CD4-positive, alpha-beta T cell (primary cell): ENCODE measurements at regions not wholly inside any gene's neighbourhood (a gene's known extent, or its start where the extent isn't known, plus 50 kb on each side); places are given as distances from the start of the nearest gene placed in this dataset.

Source experiments
- ATAC-seq: fragments of 200-7000 bp; cut with Tn5 transposase; one replicate; pipeline ENCODE4 v1.10.0; 2022; ENCODE audit warnings: mild to moderate bottlenecking; ENCODE audit not compliant: poor library complexity
- CTCF ChIA-PET: fragments of 350-600 bp; sonication (Branson Sonifier 250); formaldehyde crosslinking; loops from one replicate; lab custom pipeline; 2021; ENCODE audit warnings: antibody characterized with exemption, inconsistent platforms; lab: Charles Lee
- POLR2A ChIA-PET: fragments of 350-600 bp; sonication (Branson Sonifier 250); formaldehyde crosslinking; loops from one replicate; lab custom pipeline; 2021; ENCODE audit warnings: antibody characterized with exemption, inconsistent platforms; lab: Charles Lee
- DNase-seq, 14 experiments: peaks; one replicate each; pipeline ENCODE4 v3.0.0-alpha.2; 2013 to 2020; ENCODE audit warnings: mixed read lengths in 2 of 14
- H3K27ac ChIP-seq, 2 donors: one replicate each; pipeline versions ENCODE4 v1.5.1 to v1.7.0; 2013; ENCODE audit warnings: low read length in 2 of 2, low read depth in 1 of 2, mild to moderate bottlenecking in 1 of 2
- H3K27me3 ChIP-seq, 2 experiments: 1 replicate in 1 of 2; 2 replicates in 1 of 2; pipeline versions ENCODE4 v1.6.1 to v1.7.0; 2013; ENCODE audit warnings: low read length in 2 of 2, control low read depth in 1 of 2, mild to moderate bottlenecking in 1 of 2, moderate library complexity in 1 of 2; ENCODE audit not compliant: insufficient read depth in 2 of 2, control insufficient read depth in 1 of 2
- H3K36me3 ChIP-seq: one replicate; pipeline ENCODE4 v1.6.1; 2013; ENCODE audit warnings: low read length, control low read depth; ENCODE audit not compliant: insufficient read depth
- H3K4me1 ChIP-seq: one replicate; pipeline ENCODE4 v1.6.1; 2013; ENCODE audit warnings: low read length, control low read depth; ENCODE audit not compliant: insufficient read depth
- H3K4me3 ChIP-seq: one replicate; pipeline ENCODE4 v1.5.1; 2013; ENCODE audit warnings: mild to moderate bottlenecking, low read length, moderate library complexity
- H3K9me3 ChIP-seq, 2 experiments: 1 replicate in 1 of 2; 2 replicates in 1 of 2; pipeline versions ENCODE4 v1.6.1 to v1.7.0; 2013; ENCODE audit warnings: low read length in 2 of 2, mild to moderate bottlenecking in 2 of 2, control low read depth in 1 of 2, moderate library complexity in 1 of 2; ENCODE audit not compliant: control insufficient read depth in 1 of 2, insufficient read depth in 1 of 2
- H3K27ac Mint-ChIP-seq: one replicate; pipeline ENCODE4 v1.8.0; 2020; ENCODE audit warnings: mixed read lengths
- H3K27me3 Mint-ChIP-seq: one replicate; pipeline ENCODE4 v1.8.0; 2021; ENCODE audit warnings: mixed read lengths
- H3K36me3 Mint-ChIP-seq: one replicate; pipeline ENCODE4 v1.8.0; 2021; ENCODE audit warnings: low read depth, mixed read lengths
- H3K4me1 Mint-ChIP-seq: one replicate; pipeline ENCODE4 v1.8.0; 2021; ENCODE audit warnings: low read depth, mixed read lengths
- H3K4me3 Mint-ChIP-seq: one replicate; pipeline ENCODE4 v1.8.0; 2020; ENCODE audit warnings: mild to moderate bottlenecking, mixed read lengths
- H3K9me3 Mint-ChIP-seq: one replicate; pipeline ENCODE4 v1.8.0; 2020; ENCODE audit warnings: mixed read lengths
- intact Hi-C, 2 experiments: fragments of 100-400 bp; cut with DNase I in 1 of 2; cut with micrococcal nuclease in 1 of 2; formaldehyde crosslinking; loops; one replicate each; pipeline versions ENCODE4 v1.15.1 to v1.9.0; 2023 to 2025; cut with DNase I, micrococcal nuclease
- TF ChIP-seq, protein P1 (sequence below): fragments of 200-600 bp; IDR thresholded peaks from one replicate; pipeline ENCODE4 v1.8.0; 2022; ENCODE audit warnings: antibody characterized with exemption, mild to moderate bottlenecking

DNA sequence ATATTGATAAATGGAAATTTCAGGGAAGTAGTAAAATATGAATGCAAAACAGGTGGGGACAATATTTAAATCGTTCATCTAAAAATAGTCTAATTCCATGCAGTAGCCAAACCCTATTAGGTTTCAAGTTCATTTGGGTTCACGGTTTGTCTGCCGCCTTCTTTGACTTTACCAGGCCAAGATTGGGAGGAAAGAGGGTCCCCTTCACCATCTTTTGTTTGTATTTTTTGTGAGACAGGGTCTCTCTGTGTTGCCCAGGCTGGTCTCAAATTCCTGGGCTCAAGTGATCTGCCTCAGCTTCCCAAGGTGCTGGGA lies 98.5 kb upstream of the ATL2 start:
- H3K4me1 ChIP-seq = no peaks in the 10 kb centered on the region
- no peaks in the 10 kb centered on the region for H3K36me3 ChIP-seq
- no peak for ATAC-seq
- H3K27me3 ChIP-seq = peaks cover 0 to 3% of the 10 kb centered on the region in 2 experiments
- ChIA-PET CTCF (no interaction called here), POLR2A (no interaction called here)
- Mint-ChIP-seq H3K9me3 (peaks cover 2% of the 10 kb centered on the region), H3K4me3 (no peak overlapping the region), H3K36me3 (no peaks in the 10 kb centered on the region), H3K27me3 (no peaks in the 10 kb centered on the region), H3K4me1 (no peaks in the 10 kb centered on the region), H3K27ac (no peak overlapping the region)
- DNase-seq = no peak
- TF ChIP-seq, protein P1, sequence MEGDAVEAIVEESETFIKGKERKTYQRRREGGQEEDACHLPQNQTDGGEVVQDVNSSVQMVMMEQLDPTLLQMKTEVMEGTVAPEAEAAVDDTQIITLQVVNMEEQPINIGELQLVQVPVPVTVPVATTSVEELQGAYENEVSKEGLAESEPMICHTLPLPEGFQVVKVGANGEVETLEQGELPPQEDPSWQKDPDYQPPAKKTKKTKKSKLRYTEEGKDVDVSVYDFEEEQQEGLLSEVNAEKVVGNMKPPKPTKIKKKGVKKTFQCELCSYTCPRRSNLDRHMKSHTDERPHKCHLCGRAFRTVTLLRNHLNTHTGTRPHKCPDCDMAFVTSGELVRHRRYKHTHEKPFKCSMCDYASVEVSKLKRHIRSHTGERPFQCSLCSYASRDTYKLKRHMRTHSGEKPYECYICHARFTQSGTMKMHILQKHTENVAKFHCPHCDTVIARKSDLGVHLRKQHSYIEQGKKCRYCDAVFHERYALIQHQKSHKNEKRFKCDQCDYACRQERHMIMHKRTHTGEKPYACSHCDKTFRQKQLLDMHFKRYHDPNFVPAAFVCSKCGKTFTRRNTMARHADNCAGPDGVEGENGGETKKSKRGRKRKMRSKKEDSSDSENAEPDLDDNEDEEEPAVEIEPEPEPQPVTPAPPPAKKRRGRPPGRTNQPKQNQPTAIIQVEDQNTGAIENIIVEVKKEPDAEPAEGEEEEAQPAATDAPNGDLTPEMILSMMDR = no peak
- no peak overlapping the region for H3K4me3 ChIP-seq
- intact Hi-C loops = no loop called here
- H3K9me3 ChIP-seq = peaks cover 7 to 12% of the 10 kb centered on the region in 2 experiments
- H3K27ac ChIP-seq = no peak overlapping the region

DNA sequence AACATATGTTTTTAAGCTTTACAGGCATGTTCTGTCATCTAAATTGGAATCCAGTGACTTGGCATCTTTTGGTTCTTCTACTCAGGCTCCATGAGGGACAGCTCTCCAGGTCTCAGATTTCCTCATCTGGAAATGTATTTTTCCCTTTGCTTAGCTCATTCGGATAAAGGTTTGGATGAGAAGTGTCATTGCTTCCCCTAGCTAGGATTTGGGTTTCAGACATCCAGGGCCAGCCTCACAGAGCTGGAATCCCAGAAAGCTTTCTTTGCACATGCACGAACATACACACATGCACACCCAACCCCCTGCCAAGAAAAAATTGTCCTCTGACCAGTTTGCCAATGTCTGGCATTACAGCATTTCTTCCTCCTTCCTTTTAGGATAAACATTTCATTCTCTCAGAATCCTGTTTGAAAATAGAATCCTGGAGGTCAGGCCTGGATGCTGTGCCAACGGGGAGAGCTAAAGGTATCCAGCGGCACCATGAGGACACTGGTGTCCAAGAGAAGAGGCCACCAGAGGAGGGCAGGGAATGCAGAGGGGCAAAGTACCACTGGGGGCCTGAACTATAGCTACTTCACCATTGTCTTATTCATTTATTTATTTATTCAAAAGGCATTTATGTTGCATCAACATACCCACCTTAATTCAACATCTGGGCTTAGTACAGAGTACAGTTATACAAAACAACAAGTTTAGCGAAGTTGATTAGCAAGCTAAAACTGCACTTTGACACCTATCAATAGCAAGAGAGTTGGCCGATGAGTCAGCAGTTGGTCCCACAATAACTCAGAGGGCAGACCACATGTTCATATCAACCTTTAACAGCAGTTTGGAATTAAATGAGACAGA lies 97.9 kb upstream of the ATL2 start:
- ChIA-PET POLR2A (no interaction called here), CTCF (no interaction called here)
- H3K4me1 ChIP-seq = no peaks in the 10 kb centered on the region
- no peaks in the 10 kb centered on the region for H3K9me3 Mint-ChIP-seq
- no peak overlapping the region for H3K27ac ChIP-seq
- H3K36me3 Mint-ChIP-seq = no peaks in the 10 kb centered on the region
- H3K4me3 Mint-ChIP-seq = no peak overlapping the region
- H3K9me3 ChIP-seq = peaks cover 2 to 6% of the 10 kb centered on the region in 2 experiments
- H3K36me3 ChIP-seq = no peaks in the 10 kb centered on the region
- H3K4me1 Mint-ChIP-seq = no peaks in the 10 kb centered on the region
- DNase-seq (no peak), ATAC-seq (no peak)
- intact Hi-C loops = no loop called here
- H3K27ac Mint-ChIP-seq = no peak overlapping the region
- no peak overlapping the region for H3K4me3 ChIP-seq
- TF ChIP-seq, protein P1 = no peak
- H3K27me3 ChIP-seq = peaks cover 0 to 3% of the 10 kb centered on the region in 2 experiments
- no peaks in the 10 kb centered on the region for H3K27me3 Mint-ChIP-seq

DNA sequence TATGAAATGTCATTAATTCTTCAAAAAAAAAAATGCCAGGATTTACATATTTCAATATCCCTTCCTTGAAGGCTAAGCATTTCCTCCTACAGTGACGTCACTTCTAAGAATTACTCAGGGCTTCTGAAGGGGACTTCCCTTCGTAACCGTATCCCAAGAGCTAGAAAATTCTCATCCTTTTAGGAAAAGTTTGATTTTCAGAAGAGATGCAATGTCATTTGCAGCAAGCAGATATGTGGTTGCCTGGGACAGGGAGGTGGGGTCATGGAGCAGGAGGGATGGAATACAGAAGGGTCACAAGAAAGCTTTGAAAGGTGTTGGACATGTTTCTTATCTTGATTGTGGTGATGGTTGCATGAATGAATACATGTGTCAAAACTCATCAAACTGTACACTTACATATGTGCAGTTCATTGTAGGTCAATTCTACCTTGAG lies 97.0 kb upstream of the ATL2 start:
- DNase-seq (no peak), ATAC-seq (no peak)
- Mint-ChIP-seq H3K27me3 (no peaks in the 10 kb centered on the region), H3K4me1 (no peaks in the 10 kb centered on the region), H3K27ac (no peak overlapping the region), H3K36me3 (no peaks in the 10 kb centered on the region), H3K9me3 (no peaks in the 10 kb centered on the region), H3K4me3 (no peak overlapping the region)
- Histone ChIP-seq H3K27ac (no peak overlapping the region), H3K9me3 (no peaks in the 10 kb centered on the region), H3K4me1 (no peaks in the 10 kb centered on the region), H3K27me3 (peaks cover 0 to 3% of the 10 kb centered on the region in 2 experiments), H3K4me3 (no peak overlapping the region), H3K36me3 (no peaks in the 10 kb centered on the region)
- ChIA-PET CTCF (no interaction called here), POLR2A (no interaction called here)
- TF ChIP-seq, protein P1 = no peak
- intact Hi-C loops = no loop called here
